ENCODE measurements at regions not wholly inside any gene's neighbourhood (a gene's known extent, or its start where the extent isn't known, plus 50 kb on each side); places are given as distances from the start of the nearest gene placed in this dataset.

GRCh38 chr17:70987867-70988340 is 818.6 kb downstream of the KCNJ2 start:
- Histone ChIP-seq H3K4me2 (ENCODE audit: low read length) (no peak overlapping the region), H3K79me2 (ENCODE audit: insufficient read depth, low read length) (no peaks in the 10 kb centered on the region), H3K27ac (ENCODE audit: low read depth, low read length, poor library complexity, severe bottlenecking) (no peak overlapping the region), H3K9ac (ENCODE audit: low read length) (no peak overlapping the region), H4K20me1 (ENCODE audit: insufficient read depth, low read length) (no peaks in the 10 kb centered on the region), H3K4me3 (ENCODE audit: low read depth, low read length, poor library complexity, severe bottlenecking) (no peak overlapping the region), H3K36me3 (ENCODE audit: insufficient read depth, low read length) (no peaks in the 10 kb centered on the region), H3F3A (ENCODE audit: insufficient read depth, low read length) (no peaks in the 10 kb centered on the region), H2AFZ (ENCODE audit: low read length) (no peak overlapping the region), H3K9me3 (ENCODE audit: low read length) (no peaks in the 10 kb centered on the region), H3K27me3 (ENCODE audit: insufficient read depth, low read length) (no peaks in the 10 kb centered on the region), H3K9me2 (ENCODE audit: low read depth, low read length) (no peaks in the 10 kb centered on the region), H3K4me1 (ENCODE audit: insufficient read depth, low read length, severe bottlenecking) (no peaks in the 10 kb centered on the region)
- TF ChIP-seq CTCF (IDR thresholded peaks at IDR 0.05; ENCODE audit: low read length) = no peak
- no peak for TF ChIP-seq EZH2 (IDR thresholded peaks at IDR 0.05; ENCODE audit: borderline replicate concordance, low read length)

GRCh38 chr17:70988622-70989021 is 819.3 kb downstream of the KCNJ2 start:
- H2AFZ ChIP-seq (ENCODE audit: low read length) = no peak overlapping the region
- no peaks in the 10 kb centered on the region for H3K36me3 ChIP-seq (ENCODE audit: insufficient read depth, low read length)
- H3K4me1 ChIP-seq (ENCODE audit: insufficient read depth, low read length, severe bottlenecking) = no peaks in the 10 kb centered on the region
- H3K9me3 ChIP-seq (ENCODE audit: low read length) = no peaks in the 10 kb centered on the region
- H3K27me3 ChIP-seq (ENCODE audit: insufficient read depth, low read length) = no peaks in the 10 kb centered on the region
- H3F3A ChIP-seq (ENCODE audit: insufficient read depth, low read length) = no peaks in the 10 kb centered on the region
- H3K79me2 ChIP-seq (ENCODE audit: insufficient read depth, low read length) = no peaks in the 10 kb centered on the region
- TF ChIP-seq CTCF (IDR thresholded peaks at IDR 0.05; ENCODE audit: low read length) (no peak), EZH2 (IDR thresholded peaks at IDR 0.05; ENCODE audit: borderline replicate concordance, low read length) (no peak)
- H3K9ac ChIP-seq (ENCODE audit: low read length) = no peak overlapping the region
- H3K4me3 ChIP-seq (ENCODE audit: low read depth, low read length, poor library complexity, severe bottlenecking) = no peak overlapping the region
- H3K4me2 ChIP-seq (ENCODE audit: low read length) = no peak overlapping the region
- H3K9me2 ChIP-seq (ENCODE audit: low read depth, low read length) = no peaks in the 10 kb centered on the region
- H4K20me1 ChIP-seq (ENCODE audit: insufficient read depth, low read length) = no peaks in the 10 kb centered on the region
- H3K27ac ChIP-seq (ENCODE audit: low read depth, low read length, poor library complexity, severe bottlenecking) = no peak overlapping the region

GRCh38 chr17:70989280-70989679 is 819.9 kb downstream of the KCNJ2 start:
- no peak overlapping the region for H3K9ac ChIP-seq (ENCODE audit: low read length)
- H3F3A ChIP-seq (ENCODE audit: insufficient read depth, low read length) = no peaks in the 10 kb centered on the region
- H3K9me3 ChIP-seq (ENCODE audit: low read length) = no peaks in the 10 kb centered on the region
- H3K9me2 ChIP-seq (ENCODE audit: low read depth, low read length) = no peaks in the 10 kb centered on the region
- no peaks in the 10 kb centered on the region for H3K79me2 ChIP-seq (ENCODE audit: insufficient read depth, low read length)
- H3K4me3 ChIP-seq (ENCODE audit: low read depth, low read length, poor library complexity, severe bottlenecking) = no peak overlapping the region
- H2AFZ ChIP-seq (ENCODE audit: low read length) = no peak overlapping the region
- TF ChIP-seq CTCF (IDR thresholded peaks at IDR 0.05; ENCODE audit: low read length) = no peak
- no peak for TF ChIP-seq EZH2 (IDR thresholded peaks at IDR 0.05; ENCODE audit: borderline replicate concordance, low read length)
- H3K36me3 ChIP-seq (ENCODE audit: insufficient read depth, low read length) = no peaks in the 10 kb centered on the region
- H4K20me1 ChIP-seq (ENCODE audit: insufficient read depth, low read length) = no peaks in the 10 kb centered on the region
- no peaks in the 10 kb centered on the region for H3K4me1 ChIP-seq (ENCODE audit: insufficient read depth, low read length, severe bottlenecking)
- H3K27ac ChIP-seq (ENCODE audit: low read depth, low read length, poor library complexity, severe bottlenecking) = no peak overlapping the region
- no peak overlapping the region for H3K4me2 ChIP-seq (ENCODE audit: low read length)
- H3K27me3 ChIP-seq (ENCODE audit: insufficient read depth, low read length) = no peaks in the 10 kb centered on the region

Data from OCI-LY1 (cell line).